Activated CD8-positive, alpha-beta memory T cell treated with anti-CD3 and anti-CD28 coated beads, Interleukin-2, amount 50 U/mL, for 1 hour (primary cell): ENCODE measurements at regions not wholly inside any gene's neighbourhood (a gene's known extent, or its start where the extent isn't known, plus 50 kb on each side); places are given as distances from the start of the nearest gene placed in this dataset.

Experiments used
- DNase-seq: peaks from one replicate; pipeline ENCODE4 v3.0.0-alpha.2; 2020; ENCODE audit errors: extremely low read depth

- no peak for DNase-seq
These were observed 1680.8 kb downstream of the EFNB2 start for GRCh38 chr13:104854698-104855097.

- no peak for DNase-seq
These were observed 1681.5 kb downstream of the EFNB2 start for GRCh38 chr13:104854007-104854406.

GRCh38 chr13:104847922-104848321 lies 1687.5 kb downstream of the EFNB2 start:
- no peak for DNase-seq

- DNase-seq, result no peak
These were observed 1692.1 kb downstream of the EFNB2 start for GRCh38 chr13:104843401-104843800.

- DNase-seq, result no peak
These were observed 1694.4 kb downstream of the EFNB2 start for GRCh38 chr13:104841110-104841509.

GRCh38 chr13:104837756-104838155 lies 1697.7 kb downstream of the EFNB2 start:
- no peak for DNase-seq

GRCh38 chr13:104833221-104833620 lies 1702.2 kb downstream of the EFNB2 start:
- no peak for DNase-seq

GRCh38 chr13:104832231-104832630 lies 1703.2 kb downstream of the EFNB2 start:
- no peak for DNase-seq

GRCh38 chr13:104831831-104832230 lies 1703.6 kb downstream of the EFNB2 start:
- no peak for DNase-seq

GRCh38 chr13:104823709-104824108 lies 1711.8 kb downstream of the EFNB2 start:
- no peak for DNase-seq

GRCh38 chr13:104823071-104823470 lies 1712.4 kb downstream of the EFNB2 start:
- DNase-seq, result no peak

GRCh38 chr13:104817271-104817670 lies 1718.2 kb downstream of the EFNB2 start:
- no peak for DNase-seq

GRCh38 chr13:104816726-104817125 lies 1718.7 kb downstream of the EFNB2 start:
- DNase-seq, result no peak

GRCh38 chr13:104810242-104810641 lies 1725.2 kb downstream of the EFNB2 start:
- no peak for DNase-seq

- no peak for DNase-seq
These were observed 1726.0 kb downstream of the EFNB2 start for GRCh38 chr13:104809483-104809882.

GRCh38 chr13:104805346-104805745 lies 1730.1 kb downstream of the EFNB2 start:
- DNase-seq, result no peak

GRCh38 chr13:104799152-104799551 lies 1732.9 kb upstream of the SLC10A2 start:
- no peak for DNase-seq

- no peak for DNase-seq
These were observed 1732.3 kb upstream of the SLC10A2 start for GRCh38 chr13:104798486-104798885.

GRCh38 chr13:104796581-104796980 lies 1730.4 kb upstream of the SLC10A2 start:
- no peak for DNase-seq

- no peak for DNase-seq
These were observed 1719.7 kb upstream of the SLC10A2 start for GRCh38 chr13:104785952-104786351.

GRCh38 chr13:104784891-104785290 lies 1718.7 kb upstream of the SLC10A2 start:
- no peak for DNase-seq

- no peak for DNase-seq
These were observed 1716.5 kb upstream of the SLC10A2 start for GRCh38 chr13:104782741-104783140.

- no peak for DNase-seq
These were observed 1713.2 kb upstream of the SLC10A2 start for GRCh38 chr13:104779311-104779993.

GRCh38 chr13:104773775-104774174 lies 1707.6 kb upstream of the SLC10A2 start:
- DNase-seq, result no peak
